Skeletal muscle satellite cell (primary cell): ENCODE measurements at regions not wholly inside any gene's neighbourhood (a gene's known extent, or its start where the extent isn't known, plus 50 kb on each side); places are given as distances from the start of the nearest gene placed in this dataset.

Experiments used
- H3K27me3 ChIP-seq: 2 replicates; pipeline ENCODE4 v1.7.0; 2013; ENCODE audit warnings: low read length; ENCODE audit not compliant: control insufficient read depth, insufficient read depth
- H3K36me3 ChIP-seq: 2 replicates; pipeline ENCODE4 v1.7.0; 2013; ENCODE audit warnings: mild to moderate bottlenecking, control low read depth, low read length; ENCODE audit not compliant: insufficient read depth
- H3K4me1 ChIP-seq: 2 replicates; pipeline ENCODE4 v1.7.0; 2013; ENCODE audit warnings: low read length; ENCODE audit not compliant: control insufficient read depth, insufficient read depth
- H3K4me2 ChIP-seq: 2 replicates; pipeline ENCODE4 v1.7.0; 2013; ENCODE audit warnings: mild to moderate bottlenecking, low read length
- H3K4me3 ChIP-seq: 2 replicates; pipeline ENCODE4 v1.7.0; 2013; ENCODE audit warnings: low read length
- H3K9ac ChIP-seq: 2 replicates; pipeline ENCODE4 v1.7.0; 2013; ENCODE audit warnings: mild to moderate bottlenecking, low read depth, low read length, moderate library complexity
- H3K9me3 ChIP-seq: replicated peaks from 2 replicates; pipeline ENCODE4 v1.7.0; 2013; ENCODE audit warnings: mild to moderate bottlenecking, control low read depth, low read length

- Histone ChIP-seq H3K9me3 (no peaks in the 10 kb centered on the region), H3K4me2 (no peak overlapping the region), H3K36me3 (no peaks in the 10 kb centered on the region), H3K4me3 (no peak overlapping the region), H3K27me3 (no peaks in the 10 kb centered on the region), H3K4me1 (peaks cover 16% of the 10 kb centered on the region), H3K9ac (no peak overlapping the region)
These were observed 167.0 kb upstream of the SAMSN1 start for GRCh38 chr21:14713109-14713508.

- H3K9ac ChIP-seq = no peak overlapping the region
- no peak overlapping the region for H3K4me3 ChIP-seq
- no peak overlapping the region for H3K4me2 ChIP-seq
- no peaks in the 10 kb centered on the region for H3K36me3 ChIP-seq
- peaks cover 16% of the 10 kb centered on the region for H3K4me1 ChIP-seq
- no peaks in the 10 kb centered on the region for H3K9me3 ChIP-seq
- H3K27me3 ChIP-seq = no peaks in the 10 kb centered on the region
These were observed 166.1 kb upstream of the SAMSN1 start for GRCh38 chr21:14712121-14712715.

GRCh38 chr21:14711287-14711686, 165.2 kb upstream of the SAMSN1 start:
- Histone ChIP-seq H3K27me3 (no peaks in the 10 kb centered on the region), H3K4me2 (peak overlapping the region; percentile 52), H3K4me3 (no peak overlapping the region), H3K9ac (no peak overlapping the region), H3K4me1 (peaks cover 16% of the 10 kb centered on the region), H3K36me3 (no peaks in the 10 kb centered on the region), H3K9me3 (no peaks in the 10 kb centered on the region)

- no peak overlapping the region for H3K4me3 ChIP-seq
These were observed 161.5 kb upstream of the SAMSN1 start for GRCh38 chr21:14707511-14708020.

GRCh38 chr21:14706712-14707510, 160.8 kb upstream of the SAMSN1 start:
- Histone ChIP-seq H3K36me3 (no peaks in the 10 kb centered on the region), H3K4me1 (peaks cover 10% of the 10 kb centered on the region), H3K4me2 (no peak overlapping the region), H3K27me3 (no peaks in the 10 kb centered on the region), H3K9ac (no peak overlapping the region), H3K4me3 (no peak overlapping the region), H3K9me3 (no peaks in the 10 kb centered on the region)

More at GRCh38 chr21:14707511-14708020, 161.5 kb upstream of the SAMSN1 start:
- Histone ChIP-seq H3K9ac (no peak overlapping the region), H3K9me3 (no peaks in the 10 kb centered on the region), H3K36me3 (no peaks in the 10 kb centered on the region), H3K4me1 (peaks cover 16% of the 10 kb centered on the region), H3K27me3 (no peaks in the 10 kb centered on the region), H3K4me2 (no peak overlapping the region)

GRCh38 chr21:14699433-14700407, 153.6 kb upstream of the SAMSN1 start:
- no peaks in the 10 kb centered on the region for H3K4me1 ChIP-seq
- H3K27me3 ChIP-seq = no peaks in the 10 kb centered on the region
- no peak overlapping the region for H3K4me3 ChIP-seq
- no peak overlapping the region for H3K9ac ChIP-seq
- no peaks in the 10 kb centered on the region for H3K36me3 ChIP-seq
- H3K4me2 ChIP-seq = no peak overlapping the region
- no peaks in the 10 kb centered on the region for H3K9me3 ChIP-seq

- no peaks in the 10 kb centered on the region for H3K4me1 ChIP-seq
- no peak overlapping the region for H3K9ac ChIP-seq
- H3K27me3 ChIP-seq = no peaks in the 10 kb centered on the region
- no peak overlapping the region for H3K4me2 ChIP-seq
- H3K36me3 ChIP-seq = no peaks in the 10 kb centered on the region
- no peak overlapping the region for H3K4me3 ChIP-seq
- no peaks in the 10 kb centered on the region for H3K9me3 ChIP-seq
These were observed 151.7 kb upstream of the SAMSN1 start for GRCh38 chr21:14697769-14698168.

- no peaks in the 10 kb centered on the region for H3K4me1 ChIP-seq
- no peaks in the 10 kb centered on the region for H3K9me3 ChIP-seq
- H3K4me3 ChIP-seq = no peak overlapping the region
- H3K36me3 ChIP-seq = no peaks in the 10 kb centered on the region
- no peaks in the 10 kb centered on the region for H3K27me3 ChIP-seq
- H3K4me2 ChIP-seq = no peak overlapping the region
- H3K9ac ChIP-seq = no peak overlapping the region
These were observed 148.7 kb upstream of the SAMSN1 start for GRCh38 chr21:14694817-14695216.

GRCh38 chr21:14693997-14694396, 147.9 kb upstream of the SAMSN1 start:
- Histone ChIP-seq H3K4me1 (no peaks in the 10 kb centered on the region), H3K9me3 (no peaks in the 10 kb centered on the region), H3K36me3 (no peaks in the 10 kb centered on the region), H3K27me3 (no peaks in the 10 kb centered on the region), H3K4me3 (no peak overlapping the region), H3K9ac (no peak overlapping the region), H3K4me2 (no peak overlapping the region)

- no peak overlapping the region for H3K4me3 ChIP-seq
- no peak overlapping the region for H3K9ac ChIP-seq
- H3K4me2 ChIP-seq = no peak overlapping the region
- H3K27me3 ChIP-seq = no peaks in the 10 kb centered on the region
- no peaks in the 10 kb centered on the region for H3K36me3 ChIP-seq
- H3K4me1 ChIP-seq = no peaks in the 10 kb centered on the region
- no peaks in the 10 kb centered on the region for H3K9me3 ChIP-seq
These were observed 145.8 kb upstream of the SAMSN1 start for GRCh38 chr21:14691914-14692313.

GRCh38 chr21:14690886-14691285, 144.8 kb upstream of the SAMSN1 start:
- Histone ChIP-seq H3K9ac (no peak overlapping the region), H3K36me3 (no peaks in the 10 kb centered on the region), H3K9me3 (no peaks in the 10 kb centered on the region), H3K4me1 (no peaks in the 10 kb centered on the region), H3K27me3 (no peaks in the 10 kb centered on the region), H3K4me3 (no peak overlapping the region), H3K4me2 (no peak overlapping the region)
